SJSA1 (cell line): ENCODE measurements at regions not wholly inside any gene's neighbourhood (a gene's known extent, or its start where the extent isn't known, plus 50 kb on each side); places are given as distances from the start of the nearest gene placed in this dataset.

Source experiments
- DNase-seq, 2 experiments: peaks; one replicate each; pipeline ENCODE4 v3.0.0-alpha.2; 2015 to 2020; ENCODE audit warnings: low spot score in 2 of 2, low read depth in 1 of 2
- H3K27ac ChIP-seq: fragments of 250-450 bp; sonication (Bioruptor Pico); 2 replicates; pipeline ENCODE4 v1.5.1; 2020; ENCODE audit warnings: mild to moderate bottlenecking, moderate library complexity
- H3K27me3 ChIP-seq: fragments of 250-450 bp; sonication (Bioruptor Pico); replicated peaks from 2 replicates; pipeline ENCODE4 v1.5.1; 2020; ENCODE audit warnings: mild to moderate bottlenecking, moderate library complexity
- H3K36me3 ChIP-seq: fragments of 250-450 bp; sonication (Bioruptor Pico); 2 replicates; pipeline ENCODE4 v1.5.1; 2020; ENCODE audit warnings: mild to moderate bottlenecking
- H3K4me1 ChIP-seq: fragments of 250-450 bp; sonication (Bioruptor Pico); replicated peaks from 2 replicates; pipeline ENCODE4 v1.6.1; 2021; ENCODE audit warnings: mild to moderate bottlenecking
- H3K4me3 ChIP-seq: fragments of 250-450 bp; sonication (Bioruptor Pico); 2 replicates; pipeline ENCODE4 v1.5.1; 2020; ENCODE audit warnings: mild to moderate bottlenecking
- H3K9me3 ChIP-seq: fragments of 250-450 bp; sonication (Bioruptor Pico); replicated peaks from 2 replicates; pipeline ENCODE4 v1.5.1; 2020; ENCODE audit warnings: mild to moderate bottlenecking

DNA sequence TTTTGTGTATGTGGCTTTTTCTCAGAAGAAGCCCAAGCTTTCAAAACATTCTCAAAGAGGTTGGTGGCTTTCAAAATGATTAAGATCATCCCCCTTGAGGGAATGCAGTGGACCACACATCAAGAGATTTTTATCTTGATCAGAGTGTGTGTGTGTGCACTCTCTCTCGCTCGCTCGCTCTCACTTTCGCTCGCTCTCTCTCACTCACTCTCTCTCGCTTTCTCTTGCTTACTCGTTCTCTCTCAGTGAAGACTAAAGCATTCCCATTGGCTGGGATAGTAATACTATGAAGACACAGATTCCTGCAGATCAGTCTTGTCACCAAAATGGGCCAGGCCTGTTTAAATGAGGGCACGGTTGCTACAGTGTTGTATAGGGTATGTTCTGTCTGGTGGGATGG, 365.7 kb downstream of the EDEM1 start:
- DNase-seq: no peak
- H3K4me3 ChIP-seq: no peak overlapping the region
- H3K9me3 ChIP-seq: no peaks in the 10 kb centered on the region
- H3K4me1 ChIP-seq: no peaks in the 10 kb centered on the region
- no peaks in the 10 kb centered on the region for H3K27me3 ChIP-seq
- no peaks in the 10 kb centered on the region for H3K36me3 ChIP-seq
- no peak overlapping the region for H3K27ac ChIP-seq

DNA sequence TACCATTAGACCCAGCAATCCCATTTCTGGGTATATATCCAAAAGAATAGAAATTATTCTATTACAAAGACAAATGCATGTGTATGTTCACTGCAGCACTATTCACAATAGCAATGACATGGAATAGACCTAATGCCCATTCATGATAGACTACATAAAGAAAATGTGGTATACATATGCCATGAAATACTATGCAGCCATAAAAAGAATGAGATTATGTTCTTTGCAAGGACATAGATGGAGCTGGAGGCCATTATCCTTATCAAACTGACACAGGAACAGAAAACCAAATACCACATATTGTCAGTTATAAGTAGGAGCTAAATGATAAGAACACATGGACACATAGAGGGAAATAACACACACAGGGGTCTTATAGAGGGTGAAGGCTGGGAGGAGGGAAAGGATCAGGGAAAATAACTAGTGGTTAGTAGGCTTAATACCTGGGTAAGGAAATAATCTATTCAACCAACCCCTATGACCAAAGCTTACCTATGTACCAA, 366.8 kb downstream of the EDEM1 start:
- Histone ChIP-seq H3K4me3 (no peak overlapping the region), H3K27ac (no peak overlapping the region), H3K9me3 (no peaks in the 10 kb centered on the region), H3K27me3 (no peaks in the 10 kb centered on the region), H3K36me3 (no peaks in the 10 kb centered on the region), H3K4me1 (no peaks in the 10 kb centered on the region)
- no peak for DNase-seq

DNA sequence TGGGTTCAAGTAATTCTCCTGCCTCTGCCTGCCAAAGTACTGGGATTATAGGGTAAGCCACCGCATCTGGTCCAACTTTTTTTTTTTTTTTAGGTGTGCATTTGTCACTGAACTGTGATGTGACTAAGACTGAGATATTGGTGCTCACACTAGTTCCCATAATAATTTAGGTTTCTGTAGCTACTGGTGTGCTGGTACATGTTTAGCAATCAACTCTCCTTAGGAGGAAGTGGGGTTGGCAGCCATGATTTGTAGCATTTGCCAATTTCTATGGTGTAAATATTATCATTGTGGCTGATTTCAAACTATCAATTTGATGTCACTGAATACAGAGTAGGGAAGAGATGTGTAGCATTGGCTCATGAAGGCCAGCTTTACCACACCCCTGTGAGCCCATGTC, 372.7 kb downstream of the EDEM1 start:
- Histone ChIP-seq H3K27ac (no peak overlapping the region), H3K4me1 (no peaks in the 10 kb centered on the region), H3K9me3 (no peaks in the 10 kb centered on the region), H3K36me3 (no peaks in the 10 kb centered on the region), H3K4me3 (no peak overlapping the region), H3K27me3 (no peaks in the 10 kb centered on the region)
- no peak for DNase-seq

DNA sequence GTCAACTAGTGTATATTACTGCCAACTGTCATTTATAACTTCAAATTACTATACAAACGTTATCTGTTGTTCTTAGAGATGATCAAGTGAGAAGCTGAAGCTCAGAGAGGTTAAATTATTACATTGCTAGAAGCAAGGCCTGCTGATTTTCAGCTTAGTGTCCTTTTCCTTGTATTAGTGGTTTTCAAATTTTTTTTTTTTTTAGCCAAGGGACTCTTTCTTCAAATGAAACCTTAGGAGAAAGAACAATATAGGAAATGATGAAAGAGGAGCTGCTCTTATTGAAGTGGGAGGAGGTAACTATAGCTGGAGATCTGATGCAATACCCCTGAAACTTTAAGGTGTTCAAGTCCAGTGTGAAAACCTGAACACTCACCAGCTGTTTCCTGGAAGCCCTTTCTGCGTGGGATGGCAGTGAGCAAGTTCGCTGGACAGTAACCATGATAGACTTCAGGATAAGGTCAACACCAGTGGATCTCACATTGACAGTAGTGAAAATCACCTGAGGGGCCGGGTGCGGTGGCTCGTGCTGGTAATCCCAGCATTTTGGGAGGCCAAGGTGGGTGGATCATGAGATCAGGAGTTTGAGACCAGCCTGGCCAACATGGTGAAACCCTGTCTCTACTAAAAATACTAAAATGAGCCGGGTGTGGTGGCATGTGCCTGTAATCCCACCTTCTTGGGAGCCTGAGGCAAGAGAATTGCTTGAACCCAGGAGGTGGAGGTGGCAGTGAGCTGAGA, 376.2 kb downstream of the EDEM1 start:
- no peak for DNase-seq
- no peaks in the 10 kb centered on the region for H3K9me3 ChIP-seq
- no peaks in the 10 kb centered on the region for H3K4me1 ChIP-seq
- no peak overlapping the region for H3K27ac ChIP-seq
- H3K27me3 ChIP-seq: no peaks in the 10 kb centered on the region
- H3K36me3 ChIP-seq: no peaks in the 10 kb centered on the region
- no peak overlapping the region for H3K4me3 ChIP-seq

DNA sequence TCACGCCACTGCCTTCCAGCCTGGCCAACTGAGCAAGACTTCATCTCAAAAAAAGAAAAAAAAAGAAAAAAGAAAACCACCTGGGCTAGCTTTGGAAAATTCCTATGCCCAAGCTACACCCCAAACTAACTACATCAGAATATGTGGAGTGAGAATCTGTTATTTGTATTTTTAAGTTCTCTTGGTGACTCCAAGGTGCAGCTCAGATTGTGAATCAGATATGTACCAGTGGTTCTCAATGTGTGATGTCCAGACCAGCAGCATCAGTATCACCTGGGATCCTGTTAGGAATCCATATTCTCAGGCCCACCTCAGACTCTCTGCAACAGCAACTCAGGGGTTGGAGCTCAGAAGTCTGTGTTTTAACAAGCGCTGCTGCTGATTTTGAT, 376.8 kb downstream of the EDEM1 start:
- H3K9me3 ChIP-seq: no peaks in the 10 kb centered on the region
- no peaks in the 10 kb centered on the region for H3K27me3 ChIP-seq
- no peak overlapping the region for H3K4me3 ChIP-seq
- H3K4me1 ChIP-seq: no peaks in the 10 kb centered on the region
- no peak for DNase-seq
- no peaks in the 10 kb centered on the region for H3K36me3 ChIP-seq
- no peak overlapping the region for H3K27ac ChIP-seq

DNA sequence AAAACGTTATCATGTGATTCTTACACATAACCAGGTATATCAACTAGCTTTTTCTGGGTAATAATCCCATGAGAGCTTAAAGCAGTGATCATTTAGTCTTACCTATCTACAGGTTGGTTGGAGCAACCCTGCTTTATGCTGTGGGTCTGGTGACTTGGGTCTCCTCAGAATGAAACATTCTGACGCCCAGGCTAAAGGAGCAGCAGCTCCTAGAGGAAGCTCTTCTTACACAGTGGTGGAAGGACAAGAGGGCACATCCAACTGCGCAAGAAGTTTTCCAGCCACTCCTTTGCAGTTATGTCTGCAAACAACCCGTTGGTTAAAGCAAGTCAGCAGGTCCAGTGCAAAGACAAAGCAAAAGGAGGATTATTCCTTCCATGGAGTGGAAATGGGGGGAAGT, 377.5 kb downstream of the EDEM1 start:
- no peaks in the 10 kb centered on the region for H3K36me3 ChIP-seq
- no peak for DNase-seq
- no peaks in the 10 kb centered on the region for H3K27me3 ChIP-seq
- H3K4me3 ChIP-seq: no peak overlapping the region
- no peaks in the 10 kb centered on the region for H3K9me3 ChIP-seq
- H3K27ac ChIP-seq: no peak overlapping the region
- no peaks in the 10 kb centered on the region for H3K4me1 ChIP-seq

DNA sequence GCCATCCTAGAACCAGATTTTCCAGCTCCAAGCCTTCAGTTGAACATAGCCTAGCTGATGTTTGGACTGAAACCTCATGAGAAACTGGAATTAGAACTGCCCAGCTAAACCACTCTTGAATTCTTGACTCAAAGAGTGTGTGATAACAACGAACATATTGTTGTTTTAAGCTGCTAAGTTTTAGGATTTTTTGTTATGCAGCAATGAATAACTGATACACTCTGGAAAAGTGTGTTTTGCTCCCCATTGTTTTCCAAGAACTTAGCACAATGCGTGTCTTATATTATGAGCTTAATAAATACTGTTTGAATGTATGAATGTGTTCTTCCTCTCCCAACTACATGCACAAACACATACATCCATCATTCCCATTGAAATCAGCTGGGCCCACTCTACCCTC, 379.6 kb downstream of the EDEM1 start:
- Histone ChIP-seq H3K4me3 (no peak overlapping the region), H3K9me3 (no peaks in the 10 kb centered on the region)

DNA sequence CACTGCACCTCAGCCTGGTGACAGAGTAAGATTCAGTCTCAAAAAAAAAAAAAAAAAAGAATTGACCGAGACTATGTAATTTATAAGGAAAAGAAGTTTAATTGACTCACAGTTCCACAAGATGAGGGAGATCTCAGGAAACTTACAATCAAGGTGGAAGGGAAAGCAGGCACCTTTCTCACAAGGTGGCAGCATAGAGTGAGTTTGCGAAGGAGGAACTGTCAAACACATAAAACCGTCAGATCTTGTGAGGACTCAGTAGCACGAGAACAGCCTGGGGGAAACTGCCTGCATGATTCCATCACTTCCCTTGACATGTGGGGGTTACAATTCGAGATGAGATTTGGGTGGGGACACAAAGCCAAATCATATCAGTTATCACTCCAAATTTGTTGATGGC, 380.9 kb downstream of the EDEM1 start:
- Histone ChIP-seq H3K27me3 (no peaks in the 10 kb centered on the region), H3K9me3 (no peaks in the 10 kb centered on the region), H3K4me3 (no peak overlapping the region), H3K4me1 (no peaks in the 10 kb centered on the region), H3K36me3 (no peaks in the 10 kb centered on the region), H3K27ac (no peak overlapping the region)
- peak in 1 of 2 experiments; percentile 1 for DNase-seq

More for the DNA sequence above, 379.6 kb downstream of the EDEM1 start:
- DNase-seq: no peak
- H3K36me3 ChIP-seq: no peaks in the 10 kb centered on the region
- H3K27ac ChIP-seq: no peak overlapping the region
- H3K27me3 ChIP-seq: no peaks in the 10 kb centered on the region
- H3K4me1 ChIP-seq: no peaks in the 10 kb centered on the region

DNA sequence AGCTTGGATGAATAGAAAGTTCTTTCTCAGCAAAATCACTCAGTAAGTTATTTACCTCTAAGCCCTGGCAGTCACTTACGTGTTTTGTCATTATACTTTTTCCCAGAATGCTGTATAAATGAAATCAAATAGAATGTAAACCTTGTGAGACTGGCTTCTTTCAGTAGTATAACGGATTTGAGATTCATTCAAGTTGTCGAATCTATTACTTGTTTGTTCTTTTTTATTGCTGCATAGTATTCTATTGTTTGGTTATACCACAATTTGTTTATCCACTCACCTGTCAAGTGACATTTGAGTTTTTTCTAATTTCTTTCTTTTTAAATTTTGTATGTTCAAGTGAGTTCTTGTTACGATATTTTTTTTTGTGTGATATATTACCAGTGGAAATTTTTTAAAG, 381.6 kb downstream of the EDEM1 start:
- Histone ChIP-seq H3K36me3 (no peaks in the 10 kb centered on the region), H3K9me3 (no peaks in the 10 kb centered on the region), H3K4me1 (no peaks in the 10 kb centered on the region), H3K27me3 (no peaks in the 10 kb centered on the region), H3K27ac (no peak overlapping the region), H3K4me3 (no peak overlapping the region)
- no peak for DNase-seq

DNA sequence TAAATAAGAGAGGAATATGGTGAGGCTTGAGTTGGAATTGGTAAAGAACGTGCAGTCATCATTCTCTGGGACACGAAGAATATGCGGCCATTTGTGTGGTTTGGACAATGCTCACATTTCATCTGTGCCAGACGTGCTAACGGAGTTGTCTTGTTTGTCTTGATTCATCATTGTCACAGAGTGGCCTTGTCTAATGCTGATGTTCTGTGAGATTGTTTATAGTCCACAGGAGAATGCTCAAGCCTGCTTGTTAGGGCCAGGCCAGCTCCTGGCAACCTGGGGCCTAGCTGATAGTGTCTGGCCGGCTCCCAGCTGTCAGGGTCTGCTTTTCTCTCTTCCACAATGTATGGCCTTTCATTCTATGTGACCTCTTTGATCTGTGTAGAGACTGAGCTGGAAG, 384.7 kb downstream of the EDEM1 start:
- H3K4me1 ChIP-seq: no peaks in the 10 kb centered on the region
- no peak for DNase-seq
- H3K4me3 ChIP-seq: no peak overlapping the region
- no peaks in the 10 kb centered on the region for H3K36me3 ChIP-seq
- no peak overlapping the region for H3K27ac ChIP-seq
- H3K9me3 ChIP-seq: no peaks in the 10 kb centered on the region
- no peaks in the 10 kb centered on the region for H3K27me3 ChIP-seq

DNA sequence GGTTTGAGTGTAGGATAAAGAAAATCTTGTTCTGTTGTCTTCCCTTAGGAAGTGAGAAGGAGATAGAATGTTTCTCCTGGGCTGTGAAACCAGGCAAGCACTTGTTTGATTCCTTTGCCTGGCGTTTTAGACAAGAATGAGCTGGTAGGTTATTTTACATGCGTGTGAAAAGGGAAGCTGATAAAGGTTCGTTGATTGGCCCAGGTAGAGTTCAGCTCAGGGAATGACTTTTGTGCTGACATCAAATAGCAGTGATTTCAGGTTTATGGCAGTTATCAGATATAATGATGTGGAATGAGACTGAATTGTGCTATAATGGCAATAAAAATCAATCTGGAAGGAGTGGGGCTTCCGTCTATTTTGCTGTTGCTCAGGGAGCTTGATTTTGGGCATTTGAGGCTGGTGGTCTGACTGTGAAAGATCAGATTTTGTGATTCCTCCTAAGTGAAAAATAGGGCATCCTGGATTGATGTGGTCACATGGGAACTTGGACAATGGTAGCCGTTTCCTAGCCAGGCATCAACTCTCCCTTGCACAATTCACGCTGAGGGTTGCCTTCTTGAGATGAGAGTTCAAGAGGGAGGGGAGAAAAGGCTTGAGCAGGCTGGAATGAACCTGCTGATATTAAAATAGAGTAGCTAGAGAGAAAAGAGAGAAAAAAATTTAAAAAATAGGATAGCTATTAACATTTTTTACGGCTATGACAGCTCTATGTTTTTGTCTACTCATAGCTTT, 388.9 kb downstream of the EDEM1 start:
- H3K9me3 ChIP-seq: no peaks in the 10 kb centered on the region
- DNase-seq: no peak
- no peaks in the 10 kb centered on the region for H3K36me3 ChIP-seq
- H3K4me1 ChIP-seq: no peaks in the 10 kb centered on the region
- no peak overlapping the region for H3K4me3 ChIP-seq
- no peak overlapping the region for H3K27ac ChIP-seq
- no peaks in the 10 kb centered on the region for H3K27me3 ChIP-seq

DNA sequence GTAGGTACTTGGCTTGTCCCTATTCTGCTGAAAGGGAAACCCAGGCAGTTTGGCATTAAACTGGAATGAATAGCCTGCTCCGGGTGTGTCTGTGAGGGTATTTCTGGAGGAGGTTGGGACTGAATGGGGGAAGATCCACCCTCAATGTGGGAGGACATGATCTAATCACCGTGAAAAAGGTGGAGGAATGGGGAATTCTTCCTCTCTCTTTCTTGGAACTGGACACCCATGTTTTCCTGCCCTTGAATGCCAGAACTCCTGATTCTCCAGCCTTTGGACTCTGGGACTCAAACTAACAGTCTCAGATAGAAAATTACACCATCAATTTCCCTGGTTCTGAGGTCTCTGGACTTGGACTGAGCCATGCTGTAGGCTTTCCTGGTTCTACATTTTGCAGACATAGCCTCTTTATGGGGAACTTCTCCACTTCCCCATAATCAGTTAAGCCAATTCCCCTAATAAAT, 391.7 kb downstream of the EDEM1 start:
- H3K4me1 ChIP-seq: no peaks in the 10 kb centered on the region
- no peak overlapping the region for H3K27ac ChIP-seq
- H3K27me3 ChIP-seq: no peaks in the 10 kb centered on the region
- no peak overlapping the region for H3K4me3 ChIP-seq
- no peak for DNase-seq
- no peaks in the 10 kb centered on the region for H3K36me3 ChIP-seq
- H3K9me3 ChIP-seq: no peaks in the 10 kb centered on the region

DNA sequence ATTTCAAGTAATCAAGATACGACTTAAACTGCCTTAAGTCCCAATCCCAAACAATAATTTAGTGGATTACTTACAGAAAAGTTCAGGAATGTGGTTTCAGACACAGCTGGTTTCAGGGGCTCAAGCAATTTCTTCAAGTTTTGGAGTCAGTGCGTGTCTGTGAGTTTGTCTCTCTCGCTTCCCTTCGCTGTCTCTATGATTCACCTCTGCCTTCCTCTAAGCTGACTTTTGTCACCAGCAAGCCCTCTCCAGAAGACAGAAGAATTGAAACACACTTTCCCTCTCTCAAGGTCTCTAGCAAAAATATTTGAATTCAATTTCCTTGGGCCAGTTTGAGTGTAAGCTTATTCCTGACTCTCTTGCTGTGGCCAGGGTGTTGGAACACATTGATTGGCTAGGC, 392.4 kb downstream of the EDEM1 start:
- no peak for DNase-seq
- H3K27ac ChIP-seq: no peak overlapping the region
- no peaks in the 10 kb centered on the region for H3K27me3 ChIP-seq
- no peaks in the 10 kb centered on the region for H3K9me3 ChIP-seq
- no peak overlapping the region for H3K4me3 ChIP-seq
- H3K4me1 ChIP-seq: no peaks in the 10 kb centered on the region
- no peaks in the 10 kb centered on the region for H3K36me3 ChIP-seq

DNA sequence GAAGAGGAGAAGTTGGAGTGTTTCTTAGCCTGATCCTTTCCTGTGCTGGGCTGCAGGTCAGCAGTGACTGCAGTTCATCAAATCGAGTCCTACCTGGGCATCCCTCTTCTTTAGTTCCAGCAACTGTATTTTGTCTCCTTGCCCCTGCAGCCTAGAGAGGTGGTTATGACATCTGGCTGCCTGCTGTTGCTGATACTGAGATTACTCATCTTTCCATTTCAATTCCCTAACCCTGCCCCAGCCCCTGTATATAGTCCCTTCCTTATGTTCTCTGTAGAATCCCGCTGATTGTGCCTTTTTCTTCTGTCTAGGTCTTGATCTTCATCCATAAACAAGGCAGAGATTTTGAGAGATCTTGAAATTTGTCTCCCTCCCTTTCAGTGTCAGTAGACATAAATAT, 393.3 kb downstream of the EDEM1 start:
- no peaks in the 10 kb centered on the region for H3K27me3 ChIP-seq
- no peak overlapping the region for H3K27ac ChIP-seq
- H3K4me1 ChIP-seq: no peaks in the 10 kb centered on the region
- no peaks in the 10 kb centered on the region for H3K9me3 ChIP-seq
- no peak overlapping the region for H3K4me3 ChIP-seq
- DNase-seq: no peak
- H3K36me3 ChIP-seq: no peaks in the 10 kb centered on the region
